GM10266 (cell line): ENCODE measurements at regions not wholly inside any gene's neighbourhood (a gene's known extent, or its start where the extent isn't known, plus 50 kb on each side); places are given as distances from the start of the nearest gene placed in this dataset.
"Not testable (repeated sequence)": the region's sequence is repeated elsewhere in the genome, so short reads cannot be mapped to it uniquely, and the experiment has no call there.

Experiments
- DNase-seq: peaks from one replicate; pipeline ENCODE4 v3.0.0; 2012; ENCODE audit errors: extremely low spot score
- CTCF ChIP-seq: IDR thresholded peaks from 2 replicates; pipeline ENCODE4 v1.5.1; 2012; ENCODE audit warnings: mild to moderate bottlenecking, low read depth; ENCODE audit not compliant: control insufficient read depth, insufficient read depth; ENCODE audit errors: missing control alignments

DNA sequence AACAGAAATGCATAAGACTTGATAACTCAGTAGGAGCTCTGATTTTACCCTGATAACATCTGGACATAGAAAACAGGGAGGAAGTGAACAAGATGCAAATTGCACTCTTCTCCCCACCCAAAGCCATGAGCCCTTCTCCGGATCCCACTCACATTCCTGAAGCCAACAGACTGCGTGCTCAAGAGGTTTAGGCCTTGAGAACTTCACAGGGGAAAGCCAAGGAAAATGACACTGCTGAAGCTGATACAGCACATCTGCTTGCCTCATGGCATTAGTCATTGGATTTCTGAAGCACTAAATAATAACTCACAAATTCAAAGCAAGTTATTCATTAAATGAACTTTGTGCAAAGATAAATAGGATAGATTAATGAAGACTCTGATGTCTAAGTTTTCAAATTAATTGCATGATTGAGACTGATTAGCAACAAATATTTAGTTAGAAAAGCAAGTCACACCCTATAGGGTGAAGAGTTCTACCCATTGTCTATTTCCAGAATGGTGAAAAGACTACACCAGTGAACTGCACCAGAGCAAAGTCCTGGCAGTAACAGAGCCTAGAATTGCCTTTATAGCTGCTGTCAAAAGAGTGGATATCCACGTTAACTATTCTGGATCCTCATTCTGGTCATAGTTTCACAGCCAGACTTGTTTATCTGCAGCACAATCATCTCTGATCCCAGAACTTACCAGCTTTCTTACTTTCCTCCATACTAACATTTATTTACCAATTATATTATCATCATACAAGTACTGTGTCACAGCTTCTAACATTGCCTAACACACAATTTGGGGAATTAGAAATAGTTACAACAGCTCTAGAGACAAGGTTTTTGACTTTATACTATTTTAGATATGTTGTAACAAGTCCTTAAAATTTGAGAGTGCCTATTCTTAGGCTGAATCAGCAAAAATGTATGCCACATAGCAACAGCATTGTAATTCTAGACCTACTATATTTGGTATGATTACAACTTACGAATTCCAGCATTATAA, 432.1 kb upstream of the RGMB start:
- no peak for TF ChIP-seq CTCF
- DNase-seq = no peak

- not testable (repeated sequence) for DNase-seq
Measured at GRCh38 chr5:98342958-98343660, 430.4 kb upstream of the RGMB start.

DNA sequence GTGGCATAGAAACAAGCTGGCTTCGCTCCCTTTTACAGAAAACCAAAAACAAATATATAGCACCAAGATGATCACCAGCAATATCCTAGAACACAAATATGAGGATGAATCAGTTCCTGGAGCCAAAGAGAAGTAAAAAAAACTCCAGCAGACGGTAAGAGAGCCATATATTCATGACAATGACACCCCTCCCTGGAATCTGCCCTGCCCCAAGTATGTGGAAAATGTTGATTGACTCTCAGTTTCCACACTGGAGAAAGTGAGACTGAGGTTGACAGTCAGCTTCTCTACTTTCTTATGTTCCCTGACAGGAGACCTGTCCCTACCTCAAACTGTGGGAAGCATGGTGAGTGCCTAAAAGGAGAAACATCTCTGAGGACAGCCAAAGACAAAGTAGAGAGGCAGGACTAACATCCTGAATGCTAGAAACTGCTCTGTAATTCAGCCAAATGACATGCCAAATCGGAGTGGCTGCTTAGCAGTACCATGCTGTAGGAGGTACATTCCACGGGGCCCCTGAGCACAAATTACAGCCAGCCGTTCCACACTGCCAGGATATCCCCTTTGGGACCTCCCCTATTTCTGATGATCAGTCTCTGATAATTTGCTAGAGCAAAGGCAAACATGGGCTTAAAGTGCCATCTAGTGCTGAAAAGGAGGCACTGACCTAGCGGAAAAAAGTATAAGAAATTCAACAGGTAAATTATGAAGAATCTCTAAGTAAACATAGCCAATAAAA, 424.0 kb upstream of the RGMB start:
- TF ChIP-seq CTCF = peak; percentile 12
- DNase-seq = no peak

GRCh38 chr5:98349990-98350365, 423.5 kb upstream of the RGMB start:
- no peak for TF ChIP-seq CTCF
- no peak for DNase-seq

- no peak for TF ChIP-seq CTCF
- no peak for DNase-seq
Measured at GRCh38 chr5:98354922-98355321, 418.5 kb upstream of the RGMB start.

DNA sequence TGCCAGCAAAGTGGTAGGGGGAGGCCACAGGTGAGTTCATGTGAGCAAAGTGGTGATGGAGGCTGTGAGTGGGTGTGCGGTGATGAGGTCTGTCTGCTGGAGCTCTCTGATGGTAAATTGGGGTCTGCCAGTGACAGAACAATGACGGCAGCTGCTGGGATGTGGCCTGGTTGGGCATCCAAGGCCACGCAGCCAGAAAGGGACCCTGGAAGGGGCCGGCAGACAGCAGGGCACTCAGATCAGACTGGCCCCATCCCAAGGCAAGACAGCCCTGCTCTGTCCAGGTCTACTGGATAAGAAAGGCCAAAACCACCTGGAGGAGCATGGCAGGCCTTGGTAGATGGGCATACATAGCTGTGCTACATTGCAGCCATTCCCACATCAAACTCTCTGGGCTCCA, 412.9 kb upstream of the RGMB start:
- no peak for DNase-seq
- no peak for TF ChIP-seq CTCF

DNA sequence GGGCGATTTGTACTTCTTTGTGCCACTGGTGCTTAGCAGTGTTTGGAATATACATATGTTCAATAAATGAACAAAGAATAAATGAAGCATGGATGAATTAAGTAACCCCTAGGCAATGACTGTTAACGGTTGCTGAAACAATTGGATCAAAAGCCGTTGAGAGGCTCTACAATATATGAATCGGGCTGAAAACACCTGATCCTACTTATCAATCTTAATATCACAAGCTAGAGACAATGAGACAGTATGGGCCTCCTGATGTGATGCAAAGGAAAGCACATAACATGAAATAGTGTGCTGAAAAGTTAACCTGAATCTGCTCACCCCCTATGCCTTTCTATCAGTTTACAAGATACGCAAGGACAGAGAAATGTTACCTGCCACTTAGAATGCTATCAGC, 410.3 kb upstream of the RGMB start:
- no peak for DNase-seq
- TF ChIP-seq CTCF = no peak
